Mesenchymal stem cell (in vitro differentiated cells and primary cell): ENCODE measurements at regions not wholly inside any gene's neighbourhood (a gene's known extent, or its start where the extent isn't known, plus 50 kb on each side); places are given as distances from the start of the nearest gene placed in this dataset.

Experiments
- DNase-seq: peaks from one replicate; pipeline ENCODE4 v3.0.0-alpha.2; 2013
- H2AFZ ChIP-seq: one replicate; pipeline ENCODE4 v1.6.1; 2013; ENCODE audit warnings: low read depth, mild to moderate bottlenecking, control low read depth, inconsistent platforms, low read length, moderate library complexity
- H2AK5ac ChIP-seq: 2 replicates; pipeline ENCODE4 v1.6.1; 2013; ENCODE audit warnings: low read length, moderate library complexity, mild to moderate bottlenecking, inconsistent platforms; ENCODE audit not compliant: severe bottlenecking
- H2BK120ac ChIP-seq: one replicate; pipeline ENCODE4 v1.6.1; 2013; ENCODE audit warnings: low read depth, mild to moderate bottlenecking, inconsistent platforms, low read length, moderate library complexity
- H2BK12ac ChIP-seq, 2 experiments: one replicate each; pipeline ENCODE4 v1.6.1; 2013; ENCODE audit warnings: inconsistent platforms in 2 of 2, low read length in 2 of 2, mild to moderate bottlenecking in 2 of 2, moderate library complexity in 2 of 2, control low read depth in 1 of 2
- H2BK15ac ChIP-seq: one replicate; pipeline ENCODE4 v1.6.1; 2013; ENCODE audit warnings: mild to moderate bottlenecking, low read depth, inconsistent platforms; ENCODE audit not compliant: poor library complexity, severe bottlenecking
- H2BK5ac ChIP-seq: 2 replicates; pipeline ENCODE4 v1.6.1; 2013; ENCODE audit warnings: low read depth, mild to moderate bottlenecking, low read length, control low read depth, inconsistent platforms; ENCODE audit not compliant: poor library complexity, severe bottlenecking
- H3K14ac ChIP-seq, 2 experiments: one replicate each; pipeline ENCODE4 v1.6.1; 2013; ENCODE audit warnings: inconsistent platforms in 2 of 2, low read length in 2 of 2, control low read depth in 1 of 2, mild to moderate bottlenecking in 1 of 2, moderate library complexity in 1 of 2
- H3K18ac ChIP-seq, 2 experiments: one replicate each; pipeline ENCODE4 v1.6.1; 2013; ENCODE audit warnings: inconsistent platforms in 2 of 2, low read length in 2 of 2, control low read depth in 1 of 2, low read depth in 1 of 2, mild to moderate bottlenecking in 1 of 2
- H3K23ac ChIP-seq, 2 experiments: one replicate each; pipeline ENCODE4 v1.6.1; 2013; ENCODE audit warnings: inconsistent platforms in 2 of 2, low read length in 2 of 2, mild to moderate bottlenecking in 2 of 2, moderate library complexity in 2 of 2, control low read depth in 1 of 2
- H3K27ac ChIP-seq: 2 replicates; pipeline ENCODE4 v1.5.1; 2013; ENCODE audit warnings: mild to moderate bottlenecking, moderate library complexity, low read length, control low read depth, inconsistent platforms; ENCODE audit not compliant: poor library complexity, severe bottlenecking
- H3K27me3 ChIP-seq, 2 experiments: 2 replicates each; pipeline versions ENCODE4 v1.6.1 to v1.7.0; 2013; ENCODE audit warnings: low read length in 2 of 2, mild to moderate bottlenecking in 2 of 2, moderate library complexity in 2 of 2, control low read depth in 1 of 2, inconsistent platforms in 1 of 2; ENCODE audit not compliant: control insufficient read depth in 1 of 2, insufficient read depth in 1 of 2
- H3K36me3 ChIP-seq, 2 experiments: 2 replicates each; pipeline versions ENCODE4 v1.6.1 to v1.7.0; 2013; ENCODE audit warnings: low read length in 2 of 2, control low read depth in 1 of 2, inconsistent platforms in 1 of 2, low read depth in 1 of 2, mild to moderate bottlenecking in 1 of 2; ENCODE audit not compliant: insufficient read depth in 2 of 2, control insufficient read depth in 1 of 2
- H3K4ac ChIP-seq, 2 experiments: one replicate each; pipeline ENCODE4 v1.6.1; 2013; ENCODE audit warnings: inconsistent platforms in 2 of 2, low read length in 2 of 2, mild to moderate bottlenecking in 2 of 2, moderate library complexity in 2 of 2, control low read depth in 1 of 2, low read depth in 1 of 2
- H3K4me1 ChIP-seq: 2 replicates; pipeline ENCODE4 v1.6.1; 2013; ENCODE audit warnings: low read depth, low read length, control low read depth; ENCODE audit not compliant: control insufficient read depth, insufficient read depth
- H3K4me2 ChIP-seq: 2 replicates; pipeline ENCODE4 v1.6.1; 2013; ENCODE audit warnings: low read length, mild to moderate bottlenecking, inconsistent platforms; ENCODE audit not compliant: poor library complexity, severe bottlenecking
- H3K4me3 ChIP-seq, 2 experiments: 2 replicates each; pipeline versions ENCODE4 v1.5.1 to v1.7.0; 2013; ENCODE audit warnings: low read length in 2 of 2, mild to moderate bottlenecking in 2 of 2, control low read depth in 1 of 2, low read depth in 1 of 2; ENCODE audit not compliant: insufficient read depth in 1 of 2
- H3K79me1 ChIP-seq: replicated peaks from 2 replicates; pipeline ENCODE4 v1.6.1; 2013; ENCODE audit warnings: mild to moderate bottlenecking, control low read depth, low read length, inconsistent platforms; ENCODE audit not compliant: poor library complexity, severe bottlenecking
- H3K9ac ChIP-seq: 2 replicates; pipeline ENCODE4 v1.7.0; 2013; ENCODE audit warnings: mild to moderate bottlenecking, low read length, moderate library complexity
- H3K9me3 ChIP-seq: 2 replicates; pipeline ENCODE4 v1.7.0; 2013; ENCODE audit warnings: mild to moderate bottlenecking, low read length; ENCODE audit not compliant: control insufficient read depth
- H4K8ac ChIP-seq: one replicate; pipeline ENCODE4 v1.6.1; 2013; ENCODE audit warnings: inconsistent platforms, mild to moderate bottlenecking, low read length, moderate library complexity
- H4K91ac ChIP-seq: one replicate; pipeline ENCODE4 v1.6.1; 2013; ENCODE audit warnings: mild to moderate bottlenecking, low read length, inconsistent platforms
- WGBS: methylation state at CpG from one replicate; pipeline ENCODE4 v1.1.7; 2013; ENCODE audit warnings: mixed read lengths; 5-methylcytosine and 5-hydroxymethylcytosine counted together

DNA sequence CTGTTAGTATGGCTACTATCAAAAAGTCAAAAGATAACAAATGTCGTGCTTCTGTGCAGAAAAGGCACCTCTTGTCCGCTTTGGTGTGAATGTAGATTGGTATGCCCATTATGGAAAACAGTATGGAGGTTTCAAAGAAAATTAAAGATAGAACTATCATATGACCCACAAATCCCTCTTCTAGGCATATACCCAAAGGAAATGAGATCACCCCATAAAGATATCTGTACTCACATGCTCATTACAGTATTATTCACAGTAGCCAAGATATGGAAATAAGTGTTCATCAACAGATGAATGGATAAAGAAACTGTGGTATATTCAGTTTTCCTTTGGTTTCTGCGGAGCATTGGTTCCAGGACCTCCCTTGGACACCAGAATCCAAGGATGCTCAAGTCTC, 180.5 kb upstream of the PPP1R3A start:
- no peak overlapping the region for H3K4ac ChIP-seq
- no peak overlapping the region for H2AK5ac ChIP-seq
- H3K4me2 ChIP-seq, result no peak overlapping the region
- no peak overlapping the region for H3K14ac ChIP-seq
- no peak overlapping the region for H2BK120ac ChIP-seq
- H3K4me3 ChIP-seq, result no peak overlapping the region
- H4K8ac ChIP-seq, result no peak overlapping the region
- peaks cover 0 to 11% of the 10 kb centered on the region in 2 experiments for H3K36me3 ChIP-seq
- H3K23ac ChIP-seq, result no peak overlapping the region
- H2BK12ac ChIP-seq, result no peak overlapping the region
- no peaks in the 10 kb centered on the region for H3K4me1 ChIP-seq
- H3K9ac ChIP-seq, result no peak overlapping the region
- no peak overlapping the region for H2BK15ac ChIP-seq
- no peak for DNase-seq
- H3K27me3 ChIP-seq, result no peaks in the 10 kb centered on the region
- 83% methylated on average over 1 of the region's 3 CpGs for WGBS
- H2BK5ac ChIP-seq, result no peak overlapping the region
- H3K18ac ChIP-seq, result no peak overlapping the region
- no peak overlapping the region for H2AFZ ChIP-seq
- H3K79me1 ChIP-seq, result no peaks in the 10 kb centered on the region
- peaks cover 8% of the 10 kb centered on the region for H3K9me3 ChIP-seq
- H3K27ac ChIP-seq, result no peak overlapping the region
- no peak overlapping the region for H4K91ac ChIP-seq

DNA sequence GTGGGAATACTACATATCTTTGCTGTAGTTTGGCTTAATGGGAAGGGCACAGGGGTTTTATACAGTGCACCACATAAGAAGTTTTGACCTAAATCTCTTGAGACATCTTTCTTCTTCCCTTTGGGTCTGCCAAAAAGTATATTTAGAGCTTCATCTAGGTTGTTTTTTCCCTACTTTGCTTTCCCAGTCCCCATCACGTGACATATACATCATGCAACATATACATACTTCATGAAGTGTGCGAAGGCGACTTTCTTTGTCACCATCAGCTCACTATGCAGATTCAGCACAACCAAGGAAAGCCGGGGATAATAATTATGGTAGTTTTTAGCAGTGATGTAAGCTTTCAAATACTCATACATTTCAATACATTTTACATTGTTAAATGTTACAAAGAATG, 177.1 kb upstream of the PPP1R3A start:
- no peak overlapping the region for H3K18ac ChIP-seq
- no peak overlapping the region for H3K4ac ChIP-seq
- H3K27ac ChIP-seq, result no peak overlapping the region
- no peak for DNase-seq
- no peak overlapping the region for H3K4me2 ChIP-seq
- 17% methylated on average over 1 of the region's 4 CpGs for WGBS
- no peak overlapping the region for H2AFZ ChIP-seq
- H3K79me1 ChIP-seq, result no peaks in the 10 kb centered on the region
- no peak overlapping the region for H3K14ac ChIP-seq
- H2BK15ac ChIP-seq, result no peak overlapping the region
- H4K91ac ChIP-seq, result no peak overlapping the region
- H3K9me3 ChIP-seq, result peaks cover 8% of the 10 kb centered on the region
- H3K9ac ChIP-seq, result no peak overlapping the region
- no peak overlapping the region for H2BK12ac ChIP-seq
- H2BK120ac ChIP-seq, result no peak overlapping the region
- no peak overlapping the region for H3K4me3 ChIP-seq
- no peak overlapping the region for H4K8ac ChIP-seq
- H2AK5ac ChIP-seq, result no peak overlapping the region
- no peaks in the 10 kb centered on the region for H3K27me3 ChIP-seq
- H3K36me3 ChIP-seq, result peaks cover 0 to 11% of the 10 kb centered on the region in 2 experiments
- H3K23ac ChIP-seq, result no peak overlapping the region
- H3K4me1 ChIP-seq, result no peaks in the 10 kb centered on the region
- no peak overlapping the region for H2BK5ac ChIP-seq

DNA sequence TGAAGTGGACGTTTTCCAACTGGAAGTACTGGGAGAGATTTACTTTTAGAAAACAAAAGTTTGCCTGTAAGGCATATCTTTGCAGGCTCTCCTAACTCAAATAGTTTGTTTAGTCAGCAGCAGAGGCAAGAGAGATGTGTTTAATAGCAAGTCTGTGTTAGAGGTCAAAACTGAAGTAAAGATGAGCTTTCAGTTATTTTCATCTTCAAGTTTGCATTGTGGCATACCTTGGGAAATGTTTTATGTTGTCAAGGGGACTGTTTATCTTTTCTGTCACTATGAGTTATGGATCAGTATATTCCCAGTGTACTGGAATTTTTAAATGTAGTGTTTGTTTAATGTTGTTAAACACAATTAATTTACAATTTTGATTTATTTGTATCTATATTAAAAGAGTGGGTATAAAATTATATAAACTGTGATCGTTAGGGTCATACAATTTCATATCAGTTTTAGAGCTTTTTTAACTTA, 169.7 kb upstream of the PPP1R3A start:
- H3K9ac ChIP-seq, result peak overlapping the region; percentile 94
- no peak overlapping the region for H3K18ac ChIP-seq
- no peak overlapping the region for H4K8ac ChIP-seq
- no peak overlapping the region for H4K91ac ChIP-seq
- H2AK5ac ChIP-seq, result no peak overlapping the region
- no peak overlapping the region for H2BK5ac ChIP-seq
- no peak overlapping the region for H2AFZ ChIP-seq
- H3K27ac ChIP-seq, result no peak overlapping the region
- H3K9me3 ChIP-seq, result no peaks in the 10 kb centered on the region
- no peak overlapping the region for H3K23ac ChIP-seq
- no peak overlapping the region for H2BK12ac ChIP-seq
- H3K14ac ChIP-seq, result no peak overlapping the region
- peaks cover 2% of the 10 kb centered on the region for H3K79me1 ChIP-seq
- no peak overlapping the region for H3K4me2 ChIP-seq
- H3K4ac ChIP-seq, result no peak overlapping the region
- peaks cover 18% of the 10 kb centered on the region for H3K4me1 ChIP-seq
- H2BK15ac ChIP-seq, result no peak overlapping the region
- no peaks in the 10 kb centered on the region for H3K27me3 ChIP-seq
- WGBS, result 29% methylated on average over 1 of the region's 2 CpGs
- no peak overlapping the region for H2BK120ac ChIP-seq
- DNase-seq, result no peak
- peak overlapping the region in 1 of 2 experiments; percentile 89 for H3K4me3 ChIP-seq
- no peaks in the 10 kb centered on the region for H3K36me3 ChIP-seq

DNA sequence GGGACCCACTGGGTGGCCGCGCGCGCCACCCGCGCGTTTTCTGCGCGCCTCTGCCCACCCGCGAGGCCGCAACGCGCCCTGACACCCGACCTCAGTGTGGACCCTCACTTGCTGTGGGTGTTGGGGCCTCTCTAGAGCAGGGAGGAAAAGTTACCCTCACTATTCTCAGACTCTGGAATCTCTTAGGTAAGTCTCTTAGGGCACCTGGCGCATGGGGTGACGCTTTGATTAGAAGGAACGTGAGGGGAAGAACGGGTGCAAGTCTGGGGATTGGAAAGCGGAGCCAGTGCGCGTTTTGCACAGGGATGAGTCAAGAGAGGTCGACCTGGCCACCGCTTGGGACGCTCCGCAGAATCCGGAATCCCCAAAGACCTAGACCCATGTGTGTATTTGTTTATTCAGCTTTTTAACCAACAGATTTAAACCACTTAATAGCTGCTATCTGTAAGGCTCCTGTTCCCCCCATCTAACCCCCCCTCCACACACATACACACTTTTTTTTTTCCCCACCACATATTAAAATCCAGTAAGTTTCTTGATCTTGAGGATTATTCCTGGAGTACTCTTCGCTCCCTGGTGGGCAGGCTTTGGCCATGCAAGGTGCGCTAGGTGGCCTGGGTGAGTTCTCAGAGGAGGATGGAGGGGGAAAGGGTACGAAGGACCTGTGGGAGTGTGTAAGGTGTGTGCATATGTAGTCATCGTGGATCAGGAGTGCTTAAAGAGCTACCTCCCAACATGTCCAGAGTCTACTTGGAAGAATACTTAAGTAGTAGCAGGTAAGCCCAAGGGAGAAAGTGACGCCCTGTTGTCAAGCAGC, 169.1 kb upstream of the PPP1R3A start:
- no peak overlapping the region for H2BK120ac ChIP-seq
- no peak overlapping the region for H2AFZ ChIP-seq
- H2BK12ac ChIP-seq, result no peak overlapping the region
- H3K4me3 ChIP-seq, result peak overlapping the region; percentile 64 to 89
- DNase-seq, result no peak
- H3K79me1 ChIP-seq, result peaks cover 2% of the 10 kb centered on the region
- peak overlapping the region; percentile 80 for H3K4me2 ChIP-seq
- no peak overlapping the region for H3K18ac ChIP-seq
- peak overlapping the region; percentile 94 for H3K9ac ChIP-seq
- H3K27ac ChIP-seq, result no peak overlapping the region
- no peak overlapping the region for H3K4ac ChIP-seq
- H4K91ac ChIP-seq, result no peak overlapping the region
- no peaks in the 10 kb centered on the region for H3K36me3 ChIP-seq
- H4K8ac ChIP-seq, result no peak overlapping the region
- no peak overlapping the region for H2AK5ac ChIP-seq
- H3K27me3 ChIP-seq, result no peaks in the 10 kb centered on the region
- no peaks in the 10 kb centered on the region for H3K9me3 ChIP-seq
- H2BK15ac ChIP-seq, result no peak overlapping the region
- WGBS, result 3% methylated on average over 30 of the region's 32 CpGs
- no peak overlapping the region for H3K23ac ChIP-seq
- H3K4me1 ChIP-seq, result peaks cover 22% of the 10 kb centered on the region
- no peak overlapping the region for H3K14ac ChIP-seq
- no peak overlapping the region for H2BK5ac ChIP-seq
